ENCODE measurements at regions not wholly inside any gene's neighbourhood (a gene's known extent, or its start where the extent isn't known, plus 50 kb on each side); places are given as distances from the start of the nearest gene placed in this dataset.

- no peak overlapping the region for H3K27ac ChIP-seq (ENCODE audit: low read depth in 1 of 2, low read length in 2 of 2)
- H3K9me3 ChIP-seq (ENCODE audit: control insufficient read depth in 4 of 4, low read length in 3 of 4) = no peaks in the 10 kb centered on the region
- H3K9ac ChIP-seq (ENCODE audit: low read depth in 1 of 2, low read length in 2 of 2) = no peak overlapping the region
- H3K4me3 ChIP-seq (ENCODE audit: low read depth in 1 of 3, low read length in 3 of 3) = no peak overlapping the region
- no peak for TF ChIP-seq HNF4A (conservative IDR thresholded peaks at IDR 0.05)
- no peak for TF ChIP-seq HNF4G (IDR thresholded peaks at IDR 0.05)
- TF ChIP-seq FOXA1 (IDR thresholded peaks at IDR 0.05) = no peak
- TF ChIP-seq REST (IDR thresholded peaks at IDR 0.05) = no peak
- TF ChIP-seq YY1 (IDR thresholded peaks at IDR 0.05) = no peak
- TF ChIP-seq GABPA (IDR thresholded peaks at IDR 0.05 in 1 of 2, conservative IDR thresholded peaks at IDR 0.05 in 1 of 2) = no peak
- TF ChIP-seq CTCF (IDR thresholded peaks at IDR 0.05; ENCODE audit: low read depth, low read length, missing input control) = no peak
- TF ChIP-seq ATF3 (IDR thresholded peaks at IDR 0.05) = no peak
- TF ChIP-seq NR2F2 (IDR thresholded peaks at IDR 0.05) = no peak
- no peak for TF ChIP-seq ZBTB33 (IDR thresholded peaks at IDR 0.05)
- no peak for TF ChIP-seq TAF1 (conservative IDR thresholded peaks at IDR 0.05)
- no peak for TF ChIP-seq MAX (IDR thresholded peaks at IDR 0.05)
- TF ChIP-seq RXRA (IDR thresholded peaks at IDR 0.05) = no peak
- TF ChIP-seq FOXA2 (IDR thresholded peaks at IDR 0.05) = no peak
- no peak for TF ChIP-seq RAD21 (IDR thresholded peaks at IDR 0.05)
- TF ChIP-seq JUND (IDR thresholded peaks at IDR 0.05) = no peak
- H3K4me1 ChIP-seq (ENCODE audit: control insufficient read depth in 4 of 4, insufficient read depth in 4 of 4, low read length in 3 of 4) = no peaks in the 10 kb centered on the region
- H3K36me3 ChIP-seq (ENCODE audit: control insufficient read depth in 4 of 4, insufficient read depth in 3 of 4, low read depth in 1 of 4, low read length in 3 of 4) = no peaks in the 10 kb centered on the region
- WGBS = 63% methylated on average over 1 of the region's 1 CpG
- no peak for DNase-seq (ENCODE audit: low spot score)
- H3K27me3 ChIP-seq (ENCODE audit: control insufficient read depth in 4 of 4, insufficient read depth in 4 of 4, low read length in 3 of 4) = no peaks in the 10 kb centered on the region
These were observed 155.9 kb downstream of the OXSM start for GRCh38 chr3:25945836-25946235.

- DNase-seq (ENCODE audit: low spot score) = no peak
- Histone ChIP-seq H3K27me3 (ENCODE audit: control insufficient read depth in 4 of 4, insufficient read depth in 4 of 4, low read length in 3 of 4) (no peaks in the 10 kb centered on the region), H3K4me3 (ENCODE audit: low read depth in 1 of 3, low read length in 3 of 3) (no peak overlapping the region), H3K27ac (ENCODE audit: low read depth in 1 of 2, low read length in 2 of 2) (no peak overlapping the region), H3K9me3 (ENCODE audit: control insufficient read depth in 4 of 4, low read length in 3 of 4) (no peaks in the 10 kb centered on the region), H3K4me1 (ENCODE audit: control insufficient read depth in 4 of 4, insufficient read depth in 4 of 4, low read length in 3 of 4) (no peaks in the 10 kb centered on the region), H3K9ac (ENCODE audit: low read depth in 1 of 2, low read length in 2 of 2) (no peak overlapping the region), H3K36me3 (ENCODE audit: control insufficient read depth in 4 of 4, insufficient read depth in 3 of 4, low read depth in 1 of 4, low read length in 3 of 4) (no peaks in the 10 kb centered on the region)
- TF ChIP-seq SP1 (IDR thresholded peaks at IDR 0.05) = no peak
- no peak for TF ChIP-seq RAD21 (IDR thresholded peaks at IDR 0.05)
- no peak for TF ChIP-seq HNF4G (IDR thresholded peaks at IDR 0.05)
- no peak for TF ChIP-seq ATF3 (IDR thresholded peaks at IDR 0.05)
- TF ChIP-seq EGR1 (IDR thresholded peaks at IDR 0.05; ENCODE audit: low read depth in 2 of 2) = no peak
- TF ChIP-seq YY1 (IDR thresholded peaks at IDR 0.05) = no peak
- no peak for TF ChIP-seq REST (IDR thresholded peaks at IDR 0.05)
- no peak for TF ChIP-seq HNF4A (conservative IDR thresholded peaks at IDR 0.05)
- TF ChIP-seq TAF1 (conservative IDR thresholded peaks at IDR 0.05) = no peak
- 58% methylated on average over 2 of the region's 2 CpGs for WGBS
These were observed 162.2 kb downstream of the OXSM start for GRCh38 chr3:25952133-25952532.

Measured in liver (tissue), 8 donors.